Anterior cingulate cortex (tissue), 58 donors: ENCODE measurements at regions not wholly inside any gene's neighbourhood (a gene's known extent, or its start where the extent isn't known, plus 50 kb on each side); places are given as distances from the start of the nearest gene placed in this dataset.
"Not testable (repeated sequence)": the region's sequence is repeated elsewhere in the genome, so short reads cannot be mapped to it uniquely, and the experiment has no call there.

ENCODE experiments used
- DNase-seq, 58 donors: peaks; one replicate each; lab custom pipeline; 2025; lab: John Stamatoyannopoulos, UW

- DNase-seq: no peak
Measured at GRCh38 chr2:125324273-125324672, 1299.2 kb downstream of the CNTNAP5 start.

- DNase-seq: no peak
Measured at GRCh38 chr2:125330133-125330532, 1305.0 kb downstream of the CNTNAP5 start.

DNA sequence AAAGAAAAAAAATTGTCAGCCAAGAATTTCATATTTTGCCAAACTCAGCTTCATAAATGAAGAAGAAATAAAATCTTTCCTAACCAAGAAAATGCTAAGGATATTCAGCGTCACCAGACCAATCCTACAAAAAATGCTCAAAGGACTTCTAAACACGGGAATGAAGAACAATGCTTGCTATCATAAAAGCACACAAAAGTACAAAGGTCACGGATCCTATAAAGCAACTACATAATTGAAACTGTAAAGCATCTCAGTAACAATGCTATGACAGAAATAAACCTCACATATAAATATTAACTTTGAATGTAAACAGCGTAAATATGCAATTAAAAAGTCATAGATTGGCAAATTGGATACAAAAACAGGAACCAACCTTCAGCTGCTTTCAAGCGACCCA, 1314.6 kb upstream of the GYPC start:
- no peak for DNase-seq

- DNase-seq: not testable (repeated sequence)
Measured at GRCh38 chr2:125353542-125353941, 1302.4 kb upstream of the GYPC start.

- no peak for DNase-seq
Measured at GRCh38 chr2:125364192-125364983, 1291.6 kb upstream of the GYPC start.

DNA sequence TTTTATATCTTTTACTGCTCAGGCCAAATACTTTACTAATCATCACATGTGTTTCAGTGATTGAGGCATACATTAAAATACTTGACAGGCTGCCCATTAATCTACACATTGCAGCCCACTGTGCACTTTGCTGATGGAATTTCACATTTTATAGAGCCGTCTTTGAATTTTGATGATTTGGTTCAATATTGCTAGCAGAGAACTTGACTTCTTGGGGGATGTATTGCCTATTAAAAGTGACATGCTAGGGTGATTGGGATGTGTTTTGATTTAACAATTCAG, 1291.0 kb upstream of the GYPC start:
- no peak for DNase-seq

- DNase-seq: no peak
Measured at GRCh38 chr2:125371867-125372266, 1284.1 kb upstream of the GYPC start.

DNA sequence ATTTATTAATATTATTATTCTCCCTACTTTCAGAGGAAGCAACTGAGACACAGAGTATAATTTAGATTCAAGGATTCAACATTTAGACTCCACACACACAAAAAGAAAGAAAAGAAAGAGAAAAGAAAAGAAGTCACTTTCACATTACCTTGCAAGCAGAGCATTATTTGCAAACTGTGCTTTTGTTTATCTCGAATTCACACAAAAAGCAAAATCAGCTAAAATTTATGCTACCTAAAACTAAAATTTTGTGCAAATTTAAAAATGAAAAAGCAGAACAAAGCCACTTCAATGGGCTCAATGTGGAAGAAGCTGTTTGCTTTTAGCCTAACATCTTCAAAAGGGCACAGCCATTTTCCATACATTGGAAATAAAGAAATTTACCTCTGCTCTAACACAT, 1282.7 kb upstream of the GYPC start:
- no peak for DNase-seq

DNA sequence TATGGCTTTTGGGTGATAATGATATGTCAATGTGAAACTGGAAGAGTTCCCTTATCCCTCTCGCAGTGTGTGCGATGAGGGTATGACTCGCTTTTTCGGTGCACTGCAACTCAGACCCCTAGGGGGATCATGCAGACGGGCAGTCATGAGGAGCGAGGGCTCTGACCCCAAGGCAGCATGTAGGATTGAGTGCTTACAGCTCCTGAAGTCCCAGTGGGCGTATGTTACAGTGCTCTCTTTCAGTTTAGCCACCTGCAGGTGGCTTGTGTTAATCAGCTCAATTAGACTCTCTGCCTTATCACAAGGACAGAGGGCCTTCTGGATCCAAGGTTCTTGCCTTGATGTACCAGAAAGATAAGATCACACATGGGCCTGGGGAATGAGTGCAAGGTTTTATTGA, 1269.9 kb upstream of the GYPC start:
- DNase-seq: no peak

DNA sequence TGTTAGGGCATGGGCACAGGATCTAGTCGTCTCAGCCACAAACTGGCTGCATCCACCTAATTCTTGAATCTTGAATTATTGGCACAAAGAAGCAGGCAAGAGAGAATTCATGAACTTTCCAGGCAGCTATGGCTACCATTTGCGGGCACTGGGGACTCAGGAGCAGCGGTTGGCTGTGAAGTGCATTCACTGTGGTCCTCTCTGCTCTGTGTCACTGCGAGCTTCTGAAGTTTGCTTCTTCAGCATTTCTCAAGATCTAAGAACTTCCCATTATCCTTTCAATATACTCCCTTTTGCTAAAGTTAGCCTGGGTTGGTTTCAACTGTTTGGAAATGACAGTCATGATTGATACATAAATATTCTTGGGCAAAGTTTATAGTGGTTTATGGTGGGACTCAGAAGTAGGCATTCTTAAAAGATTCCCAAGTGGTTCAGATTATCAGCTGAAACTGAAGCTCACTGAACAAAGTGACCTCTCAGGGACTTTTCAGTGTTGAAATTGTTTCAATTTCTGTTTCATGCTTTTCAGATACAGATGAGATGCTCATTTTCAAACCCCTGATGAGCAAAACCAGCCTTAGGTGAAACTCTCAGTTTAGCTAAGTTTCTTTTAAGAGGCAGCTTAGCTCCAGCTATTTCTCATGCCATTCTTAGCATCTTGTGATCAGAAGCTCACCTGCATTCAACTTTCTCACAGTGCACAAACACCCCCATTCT, 1258.3 kb upstream of the GYPC start:
- DNase-seq: no peak

- DNase-seq: no peak
Measured at GRCh38 chr2:125398738-125399524, 1257.0 kb upstream of the GYPC start.

GRCh38 chr2:125405816-125406215, 1250.1 kb upstream of the GYPC start:
- DNase-seq: no peak

DNA sequence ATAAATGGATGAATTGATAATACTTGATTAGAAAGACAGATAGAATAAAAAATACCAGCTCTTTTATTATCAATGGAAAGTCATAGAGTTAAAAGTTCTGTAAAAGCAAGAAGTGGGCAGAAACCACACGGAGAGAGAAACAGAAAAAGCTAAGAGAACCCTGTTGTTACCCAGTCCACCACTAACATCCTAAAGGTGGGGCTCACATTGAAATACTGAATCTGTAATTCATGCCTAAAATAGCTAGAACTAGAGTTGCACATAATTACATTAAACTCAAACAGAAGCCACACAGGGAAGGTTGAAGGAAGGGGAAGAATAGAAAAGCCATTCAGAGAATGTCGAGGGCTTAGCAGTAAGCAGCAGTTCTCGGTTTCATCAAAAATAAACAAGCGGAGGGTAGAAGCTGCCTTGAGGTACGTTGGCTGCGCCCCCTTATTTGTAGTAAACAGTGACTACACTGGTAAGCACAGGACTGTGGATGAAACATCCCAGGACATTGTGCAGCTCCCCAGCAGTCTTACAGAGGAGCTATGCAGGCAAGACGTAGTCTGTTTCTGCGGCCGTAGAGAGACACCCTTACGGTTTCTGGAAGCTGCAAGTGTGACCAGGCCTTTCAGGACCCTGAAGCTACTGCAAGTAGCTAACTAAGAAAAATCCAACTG, 1247.0 kb upstream of the GYPC start:
- DNase-seq: no peak

DNA sequence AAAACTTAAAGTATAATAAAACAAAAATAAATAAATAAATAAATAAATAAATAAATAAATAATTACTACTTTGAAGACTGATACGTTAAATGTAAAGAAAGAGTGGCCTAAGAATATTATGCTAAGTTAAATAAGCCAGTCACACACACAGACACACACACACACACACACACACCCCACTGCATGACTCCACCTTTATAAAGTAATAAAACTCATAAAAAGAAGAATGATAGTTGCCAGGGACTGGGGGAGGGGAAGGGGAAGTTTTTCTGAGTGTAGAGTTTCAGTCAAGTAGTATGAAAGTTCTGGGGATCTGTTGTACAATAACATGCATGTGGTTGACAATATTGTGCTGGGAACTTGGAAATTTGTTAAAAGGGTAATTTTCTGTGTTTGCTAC, 1237.5 kb upstream of the GYPC start:
- no peak for DNase-seq

- DNase-seq: not testable (repeated sequence)
Measured at GRCh38 chr2:125422198-125422770, 1233.7 kb upstream of the GYPC start.

DNA sequence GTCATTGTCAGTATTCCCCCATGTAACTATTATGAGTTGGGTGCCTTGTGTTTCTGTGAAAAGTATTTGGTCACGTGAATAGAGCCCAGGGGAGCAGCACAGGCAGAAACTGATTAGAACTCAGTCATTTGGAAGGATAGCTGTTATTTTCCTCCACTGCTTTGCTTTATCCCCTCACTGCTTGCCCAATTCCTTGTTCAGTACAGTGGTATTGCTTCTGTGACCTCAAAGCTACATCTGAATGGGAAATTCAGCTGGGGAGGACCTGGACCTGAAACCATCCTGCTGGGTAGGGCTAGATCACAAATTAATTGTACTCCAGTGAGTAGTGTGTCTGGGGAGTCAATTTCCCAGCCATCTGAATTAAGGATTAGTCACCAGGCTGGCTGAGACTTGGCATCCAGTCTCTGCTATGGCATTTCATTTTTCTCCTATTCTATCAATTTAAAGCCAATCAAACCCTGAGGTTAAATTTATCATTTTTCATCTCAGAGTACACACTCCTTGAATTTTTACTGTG, 1231.6 kb upstream of the GYPC start:
- no peak for DNase-seq

- no peak for DNase-seq
Measured at GRCh38 chr2:125427721-125428315, 1228.1 kb upstream of the GYPC start.

- DNase-seq: no peak
Measured at GRCh38 chr2:125444106-125444505, 1211.9 kb upstream of the GYPC start.

- no peak for DNase-seq
Measured at GRCh38 chr2:125445495-125445894, 1210.5 kb upstream of the GYPC start.

DNA sequence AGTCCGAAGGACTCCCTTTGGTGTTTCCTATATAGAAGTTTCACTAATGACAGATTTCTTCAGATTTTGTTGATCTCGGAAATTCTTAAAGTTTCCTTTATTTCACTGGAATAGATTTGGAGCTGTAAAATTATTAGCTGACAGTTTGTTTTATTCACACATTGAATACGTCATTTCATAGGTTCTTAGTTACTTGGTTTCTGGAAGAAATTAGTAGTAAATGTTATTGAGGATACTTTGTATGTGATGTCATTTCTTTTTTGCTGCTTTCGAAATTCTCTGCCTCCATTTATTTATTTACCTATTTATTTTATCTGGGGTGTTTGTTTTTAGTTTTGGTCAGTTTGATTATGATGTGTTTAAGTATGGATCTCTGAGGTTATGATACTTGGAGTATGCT, 1205.9 kb upstream of the GYPC start:
- DNase-seq: no peak
